ENCODE measurements at regions not wholly inside any gene's neighbourhood (a gene's known extent, or its start where the extent isn't known, plus 50 kb on each side); places are given as distances from the start of the nearest gene placed in this dataset.

GRCh38 chr2:185687967-185688366 lies 50.6 kb upstream of the FSIP2 start:
- Histone ChIP-seq H3K9ac (ENCODE audit: low read depth, low read length) (no peak overlapping the region), H3K27ac (ENCODE audit: low read depth, low read length) (no peak overlapping the region), H3K9me3 (ENCODE audit: insufficient read depth, low read depth, low read length) (no peaks in the 10 kb centered on the region), H3K4me3 (ENCODE audit: low read length) (no peak overlapping the region), H3K27me3 (ENCODE audit: insufficient read depth, low read length) (no peaks in the 10 kb centered on the region), H3K36me3 (ENCODE audit: insufficient read depth, low read length) (no peaks in the 10 kb centered on the region), H3K4me1 (ENCODE audit: insufficient read depth, low read length) (no peaks in the 10 kb centered on the region)
- 97% methylated on average over 7 of the region's 7 CpGs for whole genome bisulfite sequencing
